ENCODE measurements at regions not wholly inside any gene's neighbourhood (a gene's known extent, or its start where the extent isn't known, plus 50 kb on each side); places are given as distances from the start of the nearest gene placed in this dataset.
"Not testable (repeated sequence)": the region's sequence is repeated elsewhere in the genome, so short reads cannot be mapped to it uniquely, and the experiment has no call there.

DNA sequence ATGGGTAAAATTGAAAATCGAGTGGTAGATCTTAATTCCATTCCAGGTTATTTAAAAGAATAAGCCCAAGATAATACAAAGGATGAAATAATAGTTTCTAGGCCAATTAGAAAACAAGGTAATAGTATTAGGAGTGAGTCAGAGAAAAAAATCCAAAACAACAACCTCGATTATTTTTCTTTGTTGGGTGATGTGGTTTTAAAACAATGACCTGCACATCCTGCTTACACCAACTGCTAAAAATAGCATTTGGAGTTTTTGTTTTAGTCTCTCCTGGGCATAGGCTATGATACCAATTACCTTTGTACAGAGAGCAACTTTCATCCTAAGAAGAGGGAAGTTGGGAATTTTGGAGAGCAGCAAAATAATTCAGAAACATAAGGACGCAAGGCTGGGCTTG is 101.7 kb upstream of the MYO10 start:
- no peak for DNase-seq (ENCODE audit: low spot score)

DNA sequence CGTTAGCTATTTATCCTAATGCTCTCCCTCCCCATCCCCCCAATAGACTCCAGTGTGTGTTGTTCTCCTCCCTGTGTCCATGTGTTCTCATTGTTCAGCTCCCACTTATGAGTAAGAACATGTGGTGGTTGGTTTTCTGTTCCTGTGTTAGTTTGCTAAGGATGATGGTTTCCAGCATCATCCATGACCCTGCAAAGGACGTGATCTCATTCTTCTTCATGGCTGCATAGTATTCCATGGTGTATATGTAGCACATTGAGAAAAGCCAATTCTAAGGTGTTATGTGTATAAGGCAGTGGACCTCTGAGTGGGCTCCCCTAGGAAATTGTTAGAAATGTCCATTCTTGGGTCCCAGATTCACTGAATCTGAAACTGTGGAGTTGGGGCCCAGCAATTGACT is 103.1 kb upstream of the MYO10 start:
- DNase-seq (ENCODE audit: low spot score): no peak

DNA sequence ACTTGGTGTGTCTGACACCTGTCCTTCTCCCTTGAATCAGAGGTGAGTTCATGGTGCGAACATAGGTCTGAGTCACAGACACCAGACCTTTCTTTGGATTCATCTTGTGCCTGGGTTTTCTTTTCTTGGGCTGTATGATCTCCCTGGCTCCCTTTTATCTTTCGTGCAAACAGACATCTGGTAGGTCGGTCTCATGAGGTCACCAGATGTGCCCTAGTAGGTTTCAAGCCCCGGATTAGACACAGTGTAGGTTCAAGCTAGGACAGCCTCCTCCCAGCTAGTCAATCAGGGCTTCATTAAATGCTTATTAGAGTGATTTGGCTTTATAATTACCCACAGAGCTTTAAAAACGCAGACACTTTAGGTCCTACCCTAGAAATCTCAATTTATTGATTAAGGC is 106.0 kb upstream of the MYO10 start:
- DNase-seq (ENCODE audit: low spot score): no peak

DNA sequence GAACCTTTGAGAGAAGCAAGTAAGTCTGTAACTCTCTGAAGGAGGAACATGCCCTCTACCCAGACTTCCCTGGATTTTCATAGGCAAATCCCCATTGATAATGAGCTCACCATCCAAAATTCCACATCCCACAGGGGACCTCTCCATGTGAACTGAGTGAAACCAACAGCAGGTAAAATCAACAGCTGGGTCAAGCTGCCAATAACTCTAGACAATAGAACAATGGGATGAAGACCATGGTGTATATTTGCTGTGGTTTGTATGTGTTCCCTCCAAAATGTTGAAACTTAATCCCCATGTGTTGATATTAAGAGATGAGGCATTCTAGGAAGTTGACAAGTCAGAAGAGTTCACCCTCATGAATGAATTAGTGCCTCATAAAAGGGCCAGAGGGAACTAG is 110.2 kb upstream of the MYO10 start:
- DNase-seq (ENCODE audit: low spot score): no peak

DNA sequence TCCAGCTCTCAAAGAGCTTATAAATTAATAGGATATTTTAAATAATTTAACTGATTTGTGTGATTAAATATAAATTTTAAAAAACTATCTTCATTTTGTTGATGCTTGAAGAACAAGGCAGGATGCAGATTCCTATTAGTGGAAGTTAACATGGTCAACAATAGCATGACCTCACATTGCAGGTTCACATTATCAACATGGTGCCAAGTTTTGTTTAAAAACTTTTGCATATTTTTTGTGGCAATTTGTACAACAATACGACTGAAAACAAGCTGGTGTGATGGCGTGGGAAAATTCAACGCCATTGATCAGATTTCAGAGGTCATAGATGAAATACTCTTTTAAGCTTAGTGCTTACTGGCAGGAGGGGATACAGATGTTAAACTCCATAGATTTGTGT is 114.1 kb upstream of the MYO10 start:
- DNase-seq (ENCODE audit: low spot score): no peak

DNA sequence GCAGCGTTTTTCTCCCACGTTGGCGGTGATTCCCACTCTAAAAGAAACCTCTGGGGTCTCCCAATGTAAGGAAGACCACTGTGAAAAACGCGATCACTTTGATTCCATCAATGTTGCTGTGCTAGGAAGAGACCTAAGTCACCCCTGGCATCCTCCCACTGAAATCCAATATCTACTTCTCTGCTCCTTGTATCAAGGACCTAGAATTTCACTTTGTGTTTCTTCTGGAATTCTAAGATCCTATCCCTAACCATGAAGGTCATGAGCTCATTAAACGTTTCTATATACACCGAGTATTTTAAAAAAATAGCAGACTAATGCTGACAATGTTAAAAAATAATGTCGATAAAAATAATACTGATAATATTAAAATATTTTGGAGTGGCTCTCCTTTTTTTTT is 118.8 kb upstream of the MYO10 start:
- DNase-seq (ENCODE audit: low spot score): no peak

DNA sequence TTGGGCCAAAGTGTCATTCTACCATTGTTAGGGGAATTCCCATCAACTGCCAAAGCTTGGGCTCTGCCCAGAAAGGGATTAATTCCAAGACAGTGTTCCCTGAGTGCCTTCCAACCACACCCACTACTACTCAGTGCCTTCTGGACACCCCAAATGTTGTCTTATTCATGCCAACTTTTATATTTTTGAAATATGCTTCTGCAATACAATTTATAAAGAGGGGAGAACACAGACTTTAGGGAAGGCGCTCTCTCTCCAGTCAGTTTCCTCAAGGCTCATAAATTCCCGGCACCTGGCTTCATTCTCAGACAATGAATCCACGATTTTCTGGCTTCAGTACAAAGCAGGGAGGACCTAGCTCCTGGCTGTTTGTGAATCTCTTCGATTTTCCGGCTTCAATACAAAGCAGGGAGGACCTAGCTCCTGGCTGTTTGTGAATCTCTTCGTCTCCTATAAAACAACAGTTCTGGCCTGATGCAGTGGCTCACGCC is 120.1 kb upstream of the MYO10 start:
- no peak for DNase-seq (ENCODE audit: low spot score)

DNA sequence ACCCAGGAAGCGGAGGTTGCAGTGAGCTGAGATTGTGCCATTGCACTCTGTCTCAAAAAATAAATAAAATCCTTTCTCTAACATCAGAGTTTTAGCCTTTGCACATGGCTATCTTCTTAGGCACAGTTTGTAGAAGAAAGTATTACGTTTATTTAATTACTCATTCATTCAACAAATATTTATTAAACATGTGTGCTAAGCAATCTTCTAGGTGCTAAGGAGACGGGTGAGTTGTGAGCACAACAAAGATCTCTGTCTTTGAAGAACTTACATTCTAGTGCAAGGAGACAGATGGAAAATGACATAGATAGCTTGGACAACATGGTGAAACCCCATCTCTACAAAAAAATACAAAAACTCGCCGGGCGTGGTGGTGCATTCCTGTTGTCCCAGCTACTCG is 122.3 kb upstream of the MYO10 start:
- DNase-seq (ENCODE audit: low spot score): no peak

DNA sequence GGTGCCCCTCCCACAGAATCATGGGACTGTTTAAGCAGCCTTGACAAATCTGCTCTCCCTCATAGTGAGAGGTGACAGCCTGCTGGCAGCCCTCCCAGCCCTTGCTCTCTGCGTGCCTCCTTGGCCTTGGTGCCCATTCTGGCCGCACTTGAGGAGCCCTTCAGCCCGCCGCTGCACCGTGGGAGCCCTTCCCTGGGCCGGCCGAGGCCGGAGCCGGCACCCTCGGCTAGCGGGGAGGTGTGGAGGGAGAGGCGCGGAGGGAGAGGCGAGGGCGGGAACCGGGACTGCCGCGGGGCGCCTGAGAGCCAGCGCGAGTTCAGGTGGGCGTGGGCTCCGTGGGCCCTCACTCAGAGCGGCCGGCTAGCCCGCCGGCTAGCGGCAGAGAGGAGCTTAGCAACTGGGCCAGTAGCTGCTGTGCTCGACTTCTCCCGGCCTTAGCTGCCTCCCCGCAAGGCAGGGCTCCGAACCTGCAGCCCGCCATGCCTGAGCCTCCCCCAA is 125.9 kb upstream of the MYO10 start:
- no peak for DNase-seq (ENCODE audit: low spot score)

DNA sequence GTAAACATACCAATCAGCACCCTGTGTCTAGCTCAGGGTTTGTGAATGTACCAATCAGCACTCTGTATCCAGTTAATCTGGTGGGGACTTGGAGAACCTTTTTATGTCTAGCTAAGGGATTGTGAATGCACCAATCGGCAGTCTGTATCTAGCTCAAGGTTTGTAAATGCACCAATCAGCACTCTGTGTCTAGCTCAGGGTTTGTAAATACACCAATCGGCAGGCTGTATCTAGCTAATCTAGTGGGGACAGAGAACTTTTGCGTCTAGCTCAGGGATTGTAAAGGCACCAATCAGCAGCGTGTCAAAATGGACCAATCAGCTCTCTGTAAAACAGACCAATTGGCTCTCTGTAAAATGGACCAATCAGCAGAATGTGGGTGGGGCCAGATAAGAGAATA is 126.7 kb upstream of the MYO10 start:
- DNase-seq (ENCODE audit: low spot score): not testable (repeated sequence)

DNA sequence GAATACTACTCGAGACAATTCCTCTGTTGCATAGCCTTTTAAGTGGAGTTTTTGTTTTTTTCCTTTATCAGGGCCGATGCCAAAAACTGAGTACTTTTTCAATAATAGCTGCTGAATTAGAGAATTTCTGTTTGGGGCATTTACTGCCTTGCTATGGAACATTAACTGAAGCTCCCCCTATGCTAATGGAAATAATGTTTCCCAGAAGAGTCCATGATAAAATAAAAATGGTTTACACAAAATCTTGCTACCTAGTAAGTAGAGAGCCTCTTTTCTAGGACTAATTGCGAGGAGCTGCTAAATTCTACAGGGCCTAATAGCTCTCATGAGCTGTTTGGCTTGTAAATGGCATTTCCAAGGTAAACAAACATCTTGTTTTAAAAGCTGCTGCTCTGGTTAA is 128.2 kb upstream of the MYO10 start:
- DNase-seq (ENCODE audit: low spot score): no peak

DNA sequence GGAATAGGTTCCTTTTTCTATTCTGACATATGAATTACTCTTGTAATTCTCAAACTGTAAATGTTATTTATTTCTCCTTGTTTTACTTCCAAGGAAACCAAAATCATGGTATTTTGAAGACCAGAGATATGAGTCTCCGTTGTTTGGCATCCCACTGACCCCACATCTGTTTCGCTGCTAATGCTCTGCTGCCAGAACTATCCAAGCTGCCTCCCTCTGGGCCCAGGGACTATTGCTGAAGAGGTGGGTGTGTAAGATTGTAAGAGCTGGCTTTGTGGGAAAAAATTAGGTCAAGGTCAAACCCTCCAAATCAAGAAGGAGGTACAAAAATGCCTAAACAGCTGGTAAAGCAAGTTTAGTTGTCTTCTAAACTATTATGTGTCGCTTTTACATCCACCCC is 129.4 kb upstream of the MYO10 start:
- no peak for DNase-seq (ENCODE audit: low spot score)

DNA sequence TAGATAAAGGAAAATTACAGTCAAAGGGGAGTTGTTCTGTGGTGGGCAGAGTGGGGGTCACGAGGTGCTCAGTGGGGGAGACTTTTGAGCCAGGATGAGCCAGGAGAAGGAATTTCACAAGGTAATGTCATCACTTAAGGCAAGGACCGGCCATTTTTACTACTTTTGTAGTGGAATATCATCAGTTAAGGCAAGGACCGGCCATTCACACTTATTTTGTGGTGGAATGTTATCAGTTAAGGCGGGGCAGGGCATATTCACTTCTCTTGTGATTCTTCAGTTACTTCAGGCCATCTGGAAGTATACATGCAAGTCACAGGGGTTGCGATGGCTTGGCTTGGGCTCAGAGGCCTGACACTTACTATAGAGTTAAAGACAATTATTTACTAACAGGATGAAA is 129.9 kb upstream of the MYO10 start:
- not testable (repeated sequence) for DNase-seq (ENCODE audit: low spot score)

DNA sequence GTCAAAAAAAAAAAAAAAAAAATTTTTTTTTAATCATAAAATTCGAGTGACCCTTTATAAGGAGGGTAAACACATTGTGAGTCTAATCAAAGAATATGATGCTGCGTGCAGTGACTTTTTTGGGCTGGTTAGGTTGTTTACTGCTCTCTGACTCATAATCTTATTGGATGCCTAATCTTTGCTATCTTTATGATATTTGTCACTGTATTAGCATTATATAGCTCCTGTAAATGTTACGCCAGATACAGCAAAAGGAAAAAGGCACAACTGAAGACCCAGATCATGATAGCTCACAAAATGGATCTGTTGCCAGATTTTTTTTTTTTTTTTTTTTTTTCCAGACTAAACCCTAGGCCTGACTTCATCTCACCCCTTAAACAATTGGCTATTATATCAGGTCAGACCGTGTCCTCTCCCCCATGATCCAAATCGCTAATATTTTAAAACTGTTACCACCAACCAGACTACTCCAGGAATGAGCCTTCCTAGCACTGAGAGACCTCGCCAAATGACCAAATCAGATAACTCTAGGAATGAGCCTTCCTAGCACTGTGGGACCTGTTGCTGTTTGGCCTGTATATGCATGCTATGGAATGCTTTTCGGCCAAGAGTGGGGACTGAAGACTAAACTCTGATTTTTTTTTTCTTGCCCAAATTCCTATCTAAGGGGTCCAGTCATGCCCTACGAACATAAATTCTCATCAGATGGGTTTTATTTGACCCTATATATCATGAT is 131.7 kb upstream of the MYO10 start:
- no peak for DNase-seq (ENCODE audit: low spot score)

DNA sequence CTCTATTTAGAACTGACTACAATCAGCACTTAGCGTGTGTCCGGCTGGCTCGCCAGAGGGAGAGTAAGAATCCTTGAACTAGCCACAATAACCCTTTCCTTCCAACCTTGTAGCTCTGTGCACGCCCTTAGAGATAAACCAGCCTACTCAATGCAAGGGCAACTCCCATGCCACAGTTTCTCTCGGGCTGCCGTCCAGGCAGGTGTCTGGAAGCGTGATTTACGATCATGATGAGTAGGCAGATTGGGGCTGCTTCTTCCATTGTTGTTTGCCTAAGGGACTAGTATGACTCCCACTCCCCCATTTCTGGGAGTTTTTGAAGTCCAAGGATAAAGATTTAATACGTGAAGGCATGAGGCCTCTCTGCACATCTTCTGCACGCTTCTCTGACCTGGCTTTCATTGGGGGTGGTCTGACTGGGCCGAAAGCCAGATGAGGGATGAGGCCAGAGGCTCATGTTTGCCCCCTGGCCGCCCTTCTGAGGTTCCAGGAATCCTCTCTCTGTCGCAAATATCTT is 134.0 kb upstream of the MYO10 start:
- no peak for DNase-seq (ENCODE audit: low spot score)

DNA sequence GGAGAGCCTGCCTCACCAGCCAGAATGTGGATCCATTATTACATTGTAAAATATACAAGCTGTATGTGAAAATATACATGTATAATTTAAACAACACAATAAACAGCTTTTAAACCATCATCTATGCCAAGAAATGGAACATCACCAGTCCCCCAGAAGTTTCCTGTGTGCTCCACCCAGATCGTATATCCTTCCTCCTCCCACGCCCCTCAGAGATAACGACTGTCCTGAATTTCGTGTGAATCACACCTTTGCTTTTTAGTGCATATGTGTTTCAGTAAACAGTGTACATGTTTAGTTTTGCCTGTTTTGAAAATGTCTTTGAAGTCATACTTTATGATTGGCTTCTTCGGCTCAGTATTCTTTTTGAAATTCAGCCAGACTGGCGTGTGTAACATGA is 134.6 kb upstream of the MYO10 start:
- no peak for DNase-seq (ENCODE audit: low spot score)

DNA sequence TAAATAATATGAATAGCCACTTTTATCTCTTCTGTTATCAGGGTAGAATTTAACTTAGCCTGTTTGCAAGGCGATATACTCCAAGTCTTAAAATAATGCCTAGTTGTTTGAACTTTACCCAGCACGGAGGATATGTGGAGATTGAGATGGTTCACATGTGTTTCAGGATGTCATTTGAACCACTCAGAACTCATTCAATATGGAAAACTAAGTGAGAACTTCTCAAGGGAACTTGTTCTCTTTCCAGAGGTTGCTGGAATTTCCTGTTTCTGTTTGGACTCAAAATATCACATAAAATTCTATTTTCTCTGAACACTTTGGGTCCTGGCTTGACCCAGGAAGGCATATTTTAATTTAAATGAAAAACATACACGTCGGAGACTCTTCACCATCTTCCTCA is 139.1 kb upstream of the MYO10 start:
- DNase-seq (ENCODE audit: low spot score): no peak

DNA sequence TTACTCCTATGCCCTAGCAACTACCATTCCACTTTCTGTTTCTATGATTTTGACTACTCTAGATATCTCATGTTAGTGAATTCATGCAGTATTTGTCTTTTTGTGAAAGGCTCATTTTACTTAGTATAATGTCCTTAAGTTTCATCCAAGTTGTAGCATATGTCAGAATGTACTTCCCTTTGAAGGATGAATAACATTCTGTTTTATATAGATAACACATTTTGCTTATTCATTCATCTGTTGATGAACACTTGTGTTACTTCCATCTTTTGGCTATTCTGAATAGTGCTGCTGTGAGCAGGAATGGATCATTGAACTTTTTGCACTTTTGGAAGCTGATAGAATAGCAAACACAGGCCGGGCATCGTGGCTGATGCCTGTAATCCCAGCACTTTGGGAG is 140.2 kb upstream of the MYO10 start:
- no peak for DNase-seq (ENCODE audit: low spot score)

DNA sequence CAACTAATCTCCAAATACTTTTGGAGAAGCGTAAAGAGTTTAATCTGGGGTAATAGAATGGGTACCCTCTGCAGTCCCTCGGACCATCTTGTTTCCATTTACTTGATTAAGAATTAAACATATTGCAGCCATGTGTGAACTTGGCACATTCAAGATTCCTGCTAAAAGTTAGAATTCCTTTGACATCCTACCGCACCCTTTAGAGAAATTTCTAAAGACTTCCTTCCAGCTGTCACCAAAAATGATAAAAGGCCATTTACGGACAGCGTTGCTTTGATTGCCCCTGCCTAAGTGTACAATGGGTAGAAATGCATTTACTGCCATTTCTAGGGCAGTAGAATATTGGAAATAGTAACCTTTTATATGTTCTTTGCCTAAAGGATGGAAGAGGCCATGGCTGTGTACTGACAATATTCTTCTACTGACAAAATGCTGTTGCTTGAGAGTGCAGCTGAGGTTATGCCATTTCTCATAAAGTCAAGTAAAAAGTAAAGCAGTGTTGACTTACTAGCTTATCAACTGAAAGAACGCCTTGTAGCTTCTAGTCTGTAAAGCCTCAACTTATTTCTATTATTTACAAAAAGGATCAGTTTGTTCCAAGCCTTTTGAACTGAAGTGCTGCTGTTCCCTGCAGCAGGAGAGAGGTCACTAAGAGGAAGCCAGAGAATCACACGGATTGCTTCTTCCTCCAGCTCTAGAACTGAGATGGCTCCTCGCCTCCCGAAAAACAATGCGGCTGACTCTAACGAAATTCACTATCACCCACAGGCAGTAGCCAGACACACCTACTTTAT is 139.8 kb upstream of the BASP1 start:
- no peak for DNase-seq (ENCODE audit: low spot score)

DNA sequence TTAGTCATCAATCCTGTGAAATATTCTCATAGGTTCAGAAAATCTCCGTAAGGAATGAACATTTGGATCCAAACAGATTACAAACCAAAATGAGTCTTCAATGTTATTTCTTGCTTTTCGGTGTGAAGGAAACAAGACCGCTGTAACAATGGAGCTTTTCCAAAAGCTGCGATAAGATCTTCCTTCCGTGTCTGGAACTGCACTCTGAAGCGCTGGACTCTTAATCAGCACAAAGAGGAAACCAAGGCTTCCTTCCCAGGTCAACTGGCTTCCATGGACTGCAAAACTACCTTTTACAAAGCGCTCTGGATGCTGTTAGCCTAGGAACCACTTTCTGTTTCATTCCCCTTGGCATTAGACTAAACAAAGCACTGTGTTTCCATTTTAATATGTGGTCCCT is 137.9 kb upstream of the BASP1 start:
- DNase-seq (ENCODE audit: low spot score): no peak

DNA sequence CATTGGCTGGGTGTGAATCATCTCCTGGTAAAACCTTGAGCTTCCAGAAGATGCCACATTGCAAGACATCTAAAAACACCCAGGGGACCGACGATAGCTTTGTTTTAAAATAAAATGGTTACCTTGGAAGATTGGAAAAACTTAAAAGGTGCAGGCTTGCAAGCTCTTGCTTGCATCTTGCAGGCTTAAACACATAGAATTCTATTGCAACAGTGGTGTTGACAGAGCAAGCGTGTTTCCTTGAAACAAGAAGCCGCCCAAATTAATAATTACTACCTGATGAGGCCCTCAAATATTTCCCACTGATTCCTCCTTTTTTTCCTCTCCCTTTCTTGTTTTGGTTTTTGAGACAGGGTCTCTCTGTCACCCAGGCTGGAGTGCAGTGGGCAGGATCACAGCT is 137.1 kb upstream of the BASP1 start:
- no peak for DNase-seq (ENCODE audit: low spot score)

DNA sequence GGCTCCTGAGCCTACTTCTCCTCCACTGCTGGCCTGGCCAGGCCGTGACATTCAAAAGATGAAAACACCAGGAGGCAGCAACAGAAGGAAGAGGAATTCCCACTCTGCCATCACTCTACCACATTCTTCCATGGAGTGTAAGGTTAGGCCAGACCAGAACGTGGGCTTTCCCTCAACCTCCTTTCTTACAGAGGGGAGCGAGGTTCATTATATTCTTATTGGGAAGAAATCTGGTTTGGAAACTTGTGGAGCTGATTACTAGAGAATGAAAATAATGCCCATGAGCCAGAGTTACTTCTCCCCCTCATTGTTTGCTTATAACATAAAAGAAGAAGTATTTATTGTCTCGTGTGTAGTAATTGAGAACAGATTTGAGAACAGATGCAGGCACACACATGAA is 136.3 kb upstream of the BASP1 start:
- no peak for DNase-seq (ENCODE audit: low spot score)

DNA sequence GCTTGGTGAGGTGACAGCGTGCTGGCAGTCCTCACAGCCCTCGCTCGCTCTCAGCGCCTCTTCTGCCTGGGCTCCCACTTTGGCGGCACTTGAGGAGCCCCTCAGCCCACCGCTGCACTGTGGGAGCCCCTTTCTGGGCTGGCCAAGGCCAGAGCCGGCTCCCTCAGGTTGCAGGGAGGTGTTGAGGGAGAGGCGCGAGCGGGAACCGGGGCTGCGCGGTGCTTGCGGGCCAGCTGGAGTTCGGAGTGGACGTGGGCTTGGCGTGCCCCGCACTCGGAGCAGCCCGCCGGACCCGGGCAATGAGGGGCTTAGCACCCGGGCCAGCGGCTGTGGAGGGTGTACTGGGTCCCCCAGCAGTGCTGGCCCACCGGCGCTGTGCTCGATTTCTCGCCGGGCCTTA is 134.2 kb upstream of the BASP1 start:
- not testable (repeated sequence) for DNase-seq (ENCODE audit: low spot score)
